Gastroesophageal sphincter (tissue), 3 donors: ENCODE measurements at regions not wholly inside any gene's neighbourhood (a gene's known extent, or its start where the extent isn't known, plus 50 kb on each side); places are given as distances from the start of the nearest gene placed in this dataset.
"Not testable (repeated sequence)": the region's sequence is repeated elsewhere in the genome, so short reads cannot be mapped to it uniquely, and the experiment has no call there.

Experiments
- CTCF ChIP-seq, 4 experiments: fragments of 200-600 bp in 2 of 4; fragments of 450-650 bp in 2 of 4; sonication (generic) in 1 of 4; IDR thresholded peaks; one replicate each; pipeline ENCODE4 v1.5.1; 2017 to 2019; ENCODE audit warnings: antibody characterized with exemption in 4 of 4, mild to moderate bottlenecking in 2 of 4, moderate library complexity in 2 of 4
- EP300 ChIP-seq: sonication (generic); formaldehyde crosslinking; IDR thresholded peaks from one replicate; pipeline ENCODE4 v1.6.1; 2017; ENCODE audit warnings: antibody characterized with exemption, mild to moderate bottlenecking
- POLR2A ChIP-seq, 2 donors: fragments of 450-650 bp; IDR thresholded peaks; one replicate each; pipeline ENCODE4 v1.6.1; 2017; ENCODE audit warnings: antibody characterized with exemption in 2 of 2, mild to moderate bottlenecking in 2 of 2, moderate library complexity in 1 of 2

GRCh38 chr5:166926806-166927475 lies 1364.5 kb upstream of the WWC1 start:
- not testable (repeated sequence) for TF ChIP-seq CTCF (IDR thresholded peaks at IDR 0.05); EP300; POLR2A (IDR thresholded peaks at IDR 0.05)
